ENCODE measurements at regions not wholly inside any gene's neighbourhood (a gene's known extent, or its start where the extent isn't known, plus 50 kb on each side); places are given as distances from the start of the nearest gene placed in this dataset.
A peak's percentile ranks its signal among the peaks of the same experiment; 100 is the strongest.
"Not testable (repeated sequence)": the region's sequence is repeated elsewhere in the genome, so short reads cannot be mapped to it uniquely, and the experiment has no call there.

DNA sequence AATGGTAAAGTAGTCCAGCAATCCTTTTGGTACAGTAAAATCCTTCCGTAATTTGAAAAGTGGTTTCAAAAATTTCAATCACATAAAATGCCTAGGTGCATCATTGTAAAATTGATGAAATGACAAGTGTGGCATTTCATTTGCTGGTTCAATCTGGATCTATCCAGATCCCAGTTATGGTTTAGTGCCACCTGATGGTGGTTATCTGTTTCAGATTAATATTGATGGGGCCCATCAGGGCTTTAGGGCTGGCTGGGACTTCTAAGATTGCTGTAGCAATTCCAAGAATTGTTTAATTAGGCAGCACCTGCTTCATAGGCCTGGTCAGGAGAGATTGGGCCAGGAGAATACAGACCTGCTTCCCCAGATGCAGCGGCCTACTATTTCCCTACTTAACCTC, 55.5 kb upstream of the PIK3C3 start:
- Histone ChIP-seq H3K4me3 (no peak overlapping the region), H3K9me3 (peaks cover 6% of the 10 kb centered on the region; the same call in 1 of the 2 replicates), H3K36me3 (replicated peaks) (no peaks in the 10 kb centered on the region), H3K27me3 (ENCODE audit: low read depth) (no peaks in the 10 kb centered on the region), H3K4me1 (peaks cover 8% of the 10 kb centered on the region; the same call in 1 of the 2 replicates)
- in situ Hi-C loops (cut with MboI; ENCODE audit: low sequenced_read_pairs), result no loop called here
- no peak for DNase-seq (ENCODE audit: low spot score in 2 of 2)

DNA sequence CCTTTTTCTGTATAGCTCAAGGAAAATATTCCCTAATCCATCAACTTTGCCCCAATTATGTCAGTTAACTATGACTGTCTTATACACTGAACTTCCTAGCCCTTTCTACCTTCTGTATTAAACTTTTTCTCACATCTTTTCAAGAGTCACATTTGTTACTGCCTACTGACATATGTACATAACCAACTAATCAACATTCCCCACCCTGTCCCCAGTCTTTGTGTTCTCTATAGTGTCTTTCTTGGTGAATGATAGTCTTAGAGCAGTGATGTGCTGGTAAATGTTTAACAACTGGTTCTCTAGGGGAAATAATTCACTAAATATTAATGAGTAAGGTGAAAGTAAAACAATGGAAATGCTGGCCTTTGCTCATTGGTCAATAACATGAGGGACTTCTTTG, 61.6 kb upstream of the PIK3C3 start:
- Histone ChIP-seq H3K4me3 (no peak overlapping the region), H3K4me1 (peaks cover 8% of the 10 kb centered on the region; the same call in 1 of the 2 replicates), H3K36me3 (replicated peaks) (no peaks in the 10 kb centered on the region), H3K27me3 (ENCODE audit: low read depth) (no peaks in the 10 kb centered on the region), H3K9me3 (peaks cover 6% of the 10 kb centered on the region; the same call in 1 of the 2 replicates)
- in situ Hi-C loops (cut with MboI; ENCODE audit: low sequenced_read_pairs), result no loop called here
- DNase-seq (ENCODE audit: low spot score in 2 of 2), result no peak

DNA sequence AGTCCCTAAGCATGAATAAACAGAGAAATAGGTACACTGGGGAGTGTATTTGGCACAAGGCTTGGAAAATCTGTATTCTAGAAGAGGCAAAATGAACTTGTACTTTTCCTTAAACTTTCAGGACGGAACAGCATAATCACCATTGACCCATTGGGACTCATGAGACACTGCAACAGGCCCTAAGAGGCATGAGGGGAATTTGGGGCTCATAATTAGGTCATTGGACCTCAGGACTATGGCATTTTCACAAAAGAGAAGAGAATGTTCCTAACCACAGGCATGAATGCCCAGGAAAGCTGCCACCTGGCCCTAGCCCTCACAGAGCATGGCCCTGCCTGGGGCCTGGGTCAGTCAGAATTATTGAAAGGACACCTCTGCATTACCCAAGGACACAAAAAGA, 67.9 kb upstream of the PIK3C3 start:
- Histone ChIP-seq H3K27me3 (ENCODE audit: low read depth) (no peaks in the 10 kb centered on the region), H3K4me3 (no peak overlapping the region), H3K36me3 (replicated peaks) (no peaks in the 10 kb centered on the region), H3K4me1 (no peaks in the 10 kb centered on the region), H3K9me3 (no peaks in the 10 kb centered on the region)
- in situ Hi-C loops (cut with MboI; ENCODE audit: low sequenced_read_pairs), result no loop called here
- DNase-seq (ENCODE audit: low spot score in 2 of 2), result no peak

DNA sequence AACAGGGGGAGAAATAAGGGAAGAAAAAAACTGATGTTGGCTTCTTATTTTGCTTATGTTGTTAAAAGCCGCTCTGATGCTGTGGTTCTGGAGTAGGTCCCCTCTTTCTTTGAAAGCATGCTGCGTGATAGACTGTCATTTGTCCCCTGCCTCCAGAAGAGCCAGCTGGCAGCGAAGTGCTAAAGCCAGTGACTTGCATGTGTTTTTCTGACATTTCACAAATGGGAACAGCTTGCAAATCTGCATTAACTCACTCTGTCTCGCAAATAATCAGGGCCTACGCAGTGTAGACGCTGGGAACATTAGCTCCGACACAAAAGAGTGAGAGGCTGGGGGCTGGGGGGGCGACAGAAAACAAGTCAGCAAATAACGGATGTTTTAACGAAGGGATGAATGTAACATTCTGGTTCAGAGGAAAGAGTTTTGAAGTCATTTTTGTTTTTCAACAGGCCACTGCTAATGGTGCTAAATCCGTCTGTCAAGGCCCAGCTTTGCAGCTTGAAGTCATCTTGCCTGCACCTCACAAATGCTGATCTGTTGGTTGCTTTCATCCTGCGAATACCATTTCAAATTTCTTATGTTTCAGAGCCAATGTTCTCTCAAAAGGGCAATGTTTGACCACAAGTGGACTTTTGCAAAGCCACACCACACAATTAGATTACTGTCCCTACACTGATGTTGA, 68.8 kb upstream of the PIK3C3 start:
- no peaks in the 10 kb centered on the region for H3K36me3 ChIP-seq (replicated peaks)
- no peaks in the 10 kb centered on the region for H3K9me3 ChIP-seq
- in situ Hi-C loops (cut with MboI; ENCODE audit: low sequenced_read_pairs), result no loop called here
- no peak for DNase-seq (ENCODE audit: low spot score in 2 of 2)
- H3K4me3 ChIP-seq, result no peak overlapping the region
- H3K27me3 ChIP-seq (ENCODE audit: low read depth), result no peaks in the 10 kb centered on the region
- no peaks in the 10 kb centered on the region for H3K4me1 ChIP-seq

DNA sequence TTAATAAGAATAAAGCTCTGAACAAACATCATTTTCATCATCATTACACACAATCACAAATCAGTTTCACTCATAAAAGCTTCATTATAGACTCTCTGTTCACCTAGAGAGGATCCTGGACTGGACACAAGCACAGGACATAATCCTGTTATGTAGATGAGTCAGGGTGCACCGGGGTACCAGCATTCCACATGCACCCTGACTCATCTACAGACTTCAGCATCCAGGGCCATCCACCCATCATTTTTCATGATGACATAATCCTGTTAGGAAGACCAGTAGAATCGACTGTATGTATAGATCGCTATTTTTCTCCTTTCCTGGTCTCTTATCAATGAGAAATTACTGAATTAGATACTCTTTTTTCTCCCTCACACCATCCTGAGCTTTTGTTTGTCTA, 73.7 kb upstream of the PIK3C3 start:
- DNase-seq (ENCODE audit: low spot score in 2 of 2), result no peak
- no peaks in the 10 kb centered on the region for H3K9me3 ChIP-seq
- in situ Hi-C loops (cut with MboI; ENCODE audit: low sequenced_read_pairs), result no loop called here
- no peaks in the 10 kb centered on the region for H3K36me3 ChIP-seq (replicated peaks)
- H3K4me3 ChIP-seq, result no peak overlapping the region
- peaks cover 6% of the 10 kb centered on the region; the same call in 1 of the 2 replicates for H3K4me1 ChIP-seq
- H3K27me3 ChIP-seq (ENCODE audit: low read depth), result no peaks in the 10 kb centered on the region

DNA sequence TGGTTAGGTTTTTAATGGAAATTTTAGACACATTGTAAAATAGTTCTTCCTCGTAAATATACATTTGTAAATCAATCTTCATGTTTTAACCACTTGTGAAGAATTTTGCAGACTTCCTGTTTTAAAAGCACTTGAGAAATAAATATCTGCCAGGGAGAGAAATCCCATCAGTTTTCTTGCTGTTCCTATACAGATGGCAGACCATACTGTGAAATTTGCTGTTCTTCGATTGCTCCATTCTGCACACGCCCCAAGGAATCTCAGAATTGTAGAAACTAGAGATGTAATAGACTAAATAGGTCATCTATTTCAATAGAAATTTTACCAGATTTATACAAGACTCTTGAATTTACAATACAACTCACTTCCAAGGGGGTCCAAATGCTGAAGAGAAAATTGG, 75.8 kb upstream of the PIK3C3 start:
- Histone ChIP-seq H3K9me3 (no peaks in the 10 kb centered on the region), H3K4me1 (peaks cover 6% of the 10 kb centered on the region; the same call in 1 of the 2 replicates), H3K4me3 (no peak overlapping the region), H3K36me3 (replicated peaks) (no peaks in the 10 kb centered on the region), H3K27me3 (ENCODE audit: low read depth) (no peaks in the 10 kb centered on the region)
- DNase-seq (ENCODE audit: low spot score in 2 of 2), result no peak
- in situ Hi-C loops (cut with MboI; ENCODE audit: low sequenced_read_pairs), result no loop called here

DNA sequence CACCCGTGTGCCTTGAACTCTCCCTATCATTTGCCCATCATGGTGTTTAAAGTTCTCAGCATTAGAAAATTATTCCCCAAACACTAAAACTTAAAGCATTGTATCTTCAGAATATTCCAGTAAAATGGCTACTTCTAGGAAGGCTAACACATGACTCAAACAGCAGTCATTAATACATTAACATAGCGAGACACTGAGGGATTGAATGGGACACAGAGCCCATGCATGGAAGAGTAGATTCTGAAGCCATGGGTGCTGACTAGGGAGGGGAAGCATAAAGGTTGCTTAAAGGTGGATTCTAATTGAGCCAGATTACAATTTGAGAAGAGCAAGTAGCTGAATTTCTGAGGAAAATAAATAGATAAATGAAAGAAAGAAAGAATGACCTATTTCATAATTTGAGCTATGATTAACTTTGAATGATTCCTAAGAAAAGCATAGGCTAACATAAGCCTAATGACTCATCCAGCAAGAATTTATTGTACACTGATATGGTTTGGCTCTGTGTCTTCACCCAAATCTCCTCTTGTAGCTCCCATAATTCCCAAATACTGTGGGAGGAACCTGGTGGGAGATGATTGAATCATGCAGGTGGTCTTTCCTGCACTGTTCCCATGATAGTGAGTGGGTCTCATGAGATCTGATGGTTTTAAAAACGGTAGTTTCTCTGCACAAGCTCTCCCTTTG, 79.8 kb upstream of the PIK3C3 start:
- peaks cover 26% of the 10 kb centered on the region for H3K4me1 ChIP-seq
- H3K36me3 ChIP-seq (replicated peaks), result no peaks in the 10 kb centered on the region
- no peaks in the 10 kb centered on the region for H3K27me3 ChIP-seq (ENCODE audit: low read depth)
- no peak for DNase-seq (ENCODE audit: low spot score in 2 of 2)
- in situ Hi-C loops (cut with MboI; ENCODE audit: low sequenced_read_pairs), result no loop called here
- no peaks in the 10 kb centered on the region for H3K9me3 ChIP-seq
- H3K4me3 ChIP-seq, result no peak overlapping the region

DNA sequence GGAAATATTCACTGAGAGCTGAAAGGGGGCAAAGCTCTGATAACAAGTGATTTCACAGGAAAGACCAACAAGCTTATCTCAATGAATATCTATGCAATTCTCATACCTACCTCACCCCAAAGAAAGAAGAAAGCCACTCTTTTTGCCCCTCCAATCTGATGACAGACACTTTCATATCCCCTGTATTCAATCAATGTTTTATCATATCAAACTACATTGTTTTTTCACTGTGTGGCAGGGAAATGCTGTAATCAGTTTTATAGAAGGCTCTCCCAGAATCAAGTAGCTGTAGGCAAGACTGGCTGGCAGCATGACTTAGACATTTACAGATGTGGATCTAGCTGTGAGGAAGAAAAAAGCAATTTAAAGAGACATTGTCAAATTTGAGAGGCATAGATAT, 81.3 kb upstream of the PIK3C3 start:
- in situ Hi-C loops (cut with MboI; ENCODE audit: low sequenced_read_pairs), result no loop called here
- no peak for DNase-seq (ENCODE audit: low spot score in 2 of 2)
- no peaks in the 10 kb centered on the region for H3K9me3 ChIP-seq

DNA sequence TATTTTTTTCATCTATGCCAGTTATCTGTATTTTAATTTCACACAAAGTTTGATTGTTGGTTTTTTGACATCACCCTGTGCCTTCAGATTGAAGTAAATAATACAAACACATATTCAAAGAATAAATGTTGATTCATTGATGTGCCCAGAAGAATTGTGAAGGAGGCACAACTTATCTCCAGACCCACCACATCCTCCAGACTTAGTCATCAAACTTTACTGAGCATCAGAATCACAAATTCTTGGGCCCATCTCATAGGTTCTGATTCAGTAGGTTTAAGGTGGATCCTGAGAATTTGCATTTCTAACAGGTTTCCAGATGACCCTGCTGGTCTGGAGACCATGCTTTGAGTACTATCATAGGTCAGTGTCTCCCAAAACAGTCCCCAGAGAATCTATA, 82.8 kb upstream of the PIK3C3 start:
- H3K4me3 ChIP-seq, result no peak overlapping the region
- DNase-seq (ENCODE audit: low spot score in 2 of 2), result no peak
- peaks cover 20% of the 10 kb centered on the region for H3K4me1 ChIP-seq
- H3K36me3 ChIP-seq (replicated peaks), result no peaks in the 10 kb centered on the region
- no peaks in the 10 kb centered on the region for H3K9me3 ChIP-seq
- no peaks in the 10 kb centered on the region for H3K27me3 ChIP-seq (ENCODE audit: low read depth)
- in situ Hi-C loops (cut with MboI; ENCODE audit: low sequenced_read_pairs), result no loop called here

More for the DNA sequence above, 81.3 kb upstream of the PIK3C3 start:
- no peaks in the 10 kb centered on the region for H3K27me3 ChIP-seq (ENCODE audit: low read depth)
- peaks cover 21% of the 10 kb centered on the region for H3K4me1 ChIP-seq
- H3K4me3 ChIP-seq, result no peak overlapping the region
- no peaks in the 10 kb centered on the region for H3K36me3 ChIP-seq (replicated peaks)

DNA sequence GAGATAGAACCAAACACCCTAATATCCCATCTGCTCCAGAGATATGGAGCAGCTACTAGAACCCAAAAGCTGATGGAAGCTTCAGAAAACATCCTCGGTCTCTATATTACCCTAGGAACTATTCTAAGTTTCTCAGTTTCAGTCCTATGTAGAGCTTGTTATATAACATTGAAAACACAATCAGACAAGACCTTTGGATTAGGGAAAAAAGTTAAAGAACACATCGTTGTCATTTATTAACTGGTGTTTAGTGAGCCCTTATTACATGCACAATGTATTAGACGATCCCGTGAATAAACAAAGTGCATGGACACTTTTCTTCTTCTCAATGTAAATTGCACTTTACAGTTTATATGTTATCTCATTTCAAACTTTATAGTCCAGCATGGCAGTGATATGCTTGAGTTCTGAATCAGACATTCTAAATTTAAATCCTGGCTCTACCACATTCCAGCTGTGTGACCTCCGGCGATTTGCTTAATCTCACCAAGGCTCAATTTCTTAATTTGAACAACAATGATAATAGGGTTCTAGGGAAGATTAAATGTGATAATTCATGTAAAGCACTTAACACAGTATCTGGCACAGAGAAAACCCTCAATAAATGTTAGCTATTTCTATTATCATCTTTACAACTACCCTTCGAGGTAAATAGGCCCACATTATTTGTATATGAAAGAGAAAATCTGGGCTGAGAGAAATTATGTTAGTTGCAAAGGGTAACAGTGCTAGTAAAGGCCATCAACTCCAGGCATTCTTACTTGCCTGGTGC, 83.6 kb upstream of the PIK3C3 start:
- in situ Hi-C loops (cut with MboI; ENCODE audit: low sequenced_read_pairs), result no loop called here
- DNase-seq (ENCODE audit: low spot score in 2 of 2), result peak; percentile 82 to 96
- peaks cover 20% of the 10 kb centered on the region for H3K4me1 ChIP-seq
- no peak overlapping the region for H3K4me3 ChIP-seq
- H3K36me3 ChIP-seq (replicated peaks), result no peaks in the 10 kb centered on the region
- H3K9me3 ChIP-seq, result no peaks in the 10 kb centered on the region
- no peaks in the 10 kb centered on the region for H3K27me3 ChIP-seq (ENCODE audit: low read depth)

DNA sequence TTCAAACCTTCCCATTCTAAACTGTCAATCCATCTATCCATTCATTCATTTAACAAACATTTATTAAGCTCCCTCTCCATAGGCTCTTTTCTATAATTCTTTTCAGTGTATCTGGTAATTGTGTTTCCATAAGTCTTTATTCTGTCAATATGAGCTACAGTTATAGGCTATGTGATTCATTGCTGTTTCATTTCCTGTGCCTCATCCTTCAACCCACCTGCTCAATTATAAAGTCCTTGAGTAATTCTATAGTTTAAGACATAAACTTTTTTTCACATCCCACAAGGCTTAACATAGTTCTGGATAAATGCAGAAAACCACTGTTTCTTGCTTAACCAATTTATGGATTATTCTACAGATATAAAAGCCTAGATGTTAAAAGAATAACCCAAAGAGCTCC, 84.2 kb upstream of the PIK3C3 start:
- Histone ChIP-seq H3K4me1 (peaks cover 20% of the 10 kb centered on the region), H3K9me3 (no peaks in the 10 kb centered on the region), H3K36me3 (replicated peaks) (no peaks in the 10 kb centered on the region), H3K4me3 (no peak overlapping the region), H3K27me3 (ENCODE audit: low read depth) (no peaks in the 10 kb centered on the region)
- DNase-seq (ENCODE audit: low spot score in 2 of 2), result no peak
- in situ Hi-C loops (cut with MboI; ENCODE audit: low sequenced_read_pairs), result no loop called here

DNA sequence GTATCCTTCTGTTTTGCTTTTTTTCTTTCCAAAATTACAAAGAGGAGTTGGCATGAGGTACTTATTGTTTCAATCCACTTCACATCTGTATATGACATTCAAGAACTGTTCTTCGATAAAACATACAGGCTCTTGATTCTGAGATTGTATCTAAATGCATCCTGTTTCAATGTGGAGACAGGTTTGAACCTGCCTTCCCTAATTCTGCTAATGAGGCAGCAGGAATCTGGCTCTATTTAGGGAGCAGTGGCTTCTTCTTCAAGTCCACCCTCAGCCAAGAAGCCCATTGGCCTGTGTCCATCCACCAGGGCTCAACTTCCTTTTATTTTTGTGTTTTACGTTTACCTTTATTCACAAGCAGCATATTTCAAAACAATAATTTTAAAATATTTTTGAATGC, 84.8 kb upstream of the PIK3C3 start:
- Histone ChIP-seq H3K27me3 (ENCODE audit: low read depth) (no peaks in the 10 kb centered on the region), H3K9me3 (no peaks in the 10 kb centered on the region), H3K36me3 (replicated peaks) (no peaks in the 10 kb centered on the region), H3K4me3 (no peak overlapping the region), H3K4me1 (peaks cover 20% of the 10 kb centered on the region)
- in situ Hi-C loops (cut with MboI; ENCODE audit: low sequenced_read_pairs), result no loop called here
- no peak for DNase-seq (ENCODE audit: low spot score in 2 of 2)

DNA sequence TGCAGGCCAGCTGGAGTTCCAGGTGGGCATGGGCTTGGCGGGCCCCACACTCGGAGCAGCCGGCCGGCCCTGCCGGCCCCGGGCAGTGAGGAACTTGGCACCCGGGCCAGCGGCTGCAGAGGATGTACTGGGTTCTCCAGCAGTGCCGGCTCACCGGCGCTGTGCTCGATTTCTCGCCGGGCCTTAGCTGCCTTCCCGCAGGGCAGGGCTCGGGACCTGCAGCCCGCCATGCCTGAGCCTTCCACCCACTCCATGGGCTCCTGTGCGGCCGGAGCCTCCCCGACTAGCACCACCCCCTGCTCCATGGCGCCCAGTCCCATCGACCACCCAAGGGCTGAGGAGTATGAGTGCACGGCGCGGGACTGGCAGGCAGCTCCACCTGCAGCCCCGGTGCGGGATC, 89.2 kb upstream of the PIK3C3 start:
- DNase-seq (ENCODE audit: low spot score in 2 of 2); H3K27me3 ChIP-seq (ENCODE audit: low read depth); H3K4me3 ChIP-seq; in situ Hi-C loops (cut with MboI; ENCODE audit: low sequenced_read_pairs); H3K9me3 ChIP-seq; H3K36me3 ChIP-seq (replicated peaks): not testable (repeated sequence)
- peaks cover 13% of the 10 kb centered on the region for H3K4me1 ChIP-seq

DNA sequence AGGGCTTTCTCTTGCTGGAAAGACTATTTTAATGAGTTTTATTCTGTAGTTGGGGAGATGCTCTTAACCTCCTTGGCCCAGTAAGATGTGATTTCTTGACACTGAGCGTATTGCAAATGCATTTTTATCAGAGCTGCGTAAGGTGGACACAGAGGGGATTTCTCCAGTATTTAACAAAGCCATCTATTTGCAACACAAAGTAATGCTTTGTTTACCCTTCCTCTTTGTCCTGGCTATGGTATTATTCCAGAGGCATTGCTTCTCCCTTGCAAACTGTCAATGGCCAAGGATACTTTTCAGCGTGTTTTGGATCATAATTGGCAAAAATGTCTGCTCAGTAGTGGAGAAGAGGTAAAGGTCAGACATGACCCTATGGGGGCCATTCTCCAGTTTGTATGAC, 90.8 kb upstream of the PIK3C3 start:
- H3K27me3 ChIP-seq (ENCODE audit: low read depth), result no peaks in the 10 kb centered on the region
- in situ Hi-C loops (cut with MboI; ENCODE audit: low sequenced_read_pairs), result no loop called here
- no peaks in the 10 kb centered on the region for H3K9me3 ChIP-seq
- H3K36me3 ChIP-seq (replicated peaks), result no peaks in the 10 kb centered on the region
- DNase-seq (ENCODE audit: low spot score in 2 of 2), result peak; percentile 42 to 94
- no peak overlapping the region for H3K4me3 ChIP-seq
- H3K4me1 ChIP-seq, result peaks cover 17% of the 10 kb centered on the region
